ENCODE measurements at regions not wholly inside any gene's neighbourhood (a gene's known extent, or its start where the extent isn't known, plus 50 kb on each side); places are given as distances from the start of the nearest gene placed in this dataset.
A peak's percentile ranks its signal among the peaks of the same experiment; 100 is the strongest.
"Not testable (repeated sequence)": the region's sequence is repeated elsewhere in the genome, so short reads cannot be mapped to it uniquely, and the experiment has no call there.

- no peak for DNase-seq (ENCODE audit: missing footprints)
- ATAC-seq, result no peak
- intact Hi-C loops (cut with DNase I), result no loop called here
Observed at GRCh38 chr17:56727876-56728617, 105.7 kb downstream of the C17orf67 start.

DNA sequence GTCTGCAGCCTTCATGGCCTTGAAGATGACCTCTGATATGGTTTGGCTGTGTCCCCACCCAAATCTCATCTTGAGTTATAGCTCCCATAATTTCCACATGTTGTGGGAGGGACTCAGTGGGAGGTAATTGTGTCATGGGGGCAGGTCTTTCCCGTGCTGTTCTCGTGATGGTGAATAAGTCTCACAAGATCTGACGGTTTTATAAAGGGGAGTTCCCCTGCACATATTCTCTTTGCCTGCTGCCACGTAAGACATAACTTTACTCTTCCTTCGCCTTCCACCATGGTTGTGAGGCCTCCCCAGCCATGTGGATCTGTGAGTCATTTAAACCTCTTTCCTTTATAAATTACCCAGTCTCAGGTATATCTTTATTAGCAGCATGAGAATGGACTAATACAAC lies 102.6 kb downstream of the C17orf67 start:
- DNase-seq (ENCODE audit: missing footprints); ATAC-seq; intact Hi-C loops (cut with DNase I): not testable (repeated sequence)

- intact Hi-C loops (cut with DNase I), result no loop called here
Observed at GRCh38 chr17:56733833-56734232, 99.9 kb downstream of the C17orf67 start.

DNA sequence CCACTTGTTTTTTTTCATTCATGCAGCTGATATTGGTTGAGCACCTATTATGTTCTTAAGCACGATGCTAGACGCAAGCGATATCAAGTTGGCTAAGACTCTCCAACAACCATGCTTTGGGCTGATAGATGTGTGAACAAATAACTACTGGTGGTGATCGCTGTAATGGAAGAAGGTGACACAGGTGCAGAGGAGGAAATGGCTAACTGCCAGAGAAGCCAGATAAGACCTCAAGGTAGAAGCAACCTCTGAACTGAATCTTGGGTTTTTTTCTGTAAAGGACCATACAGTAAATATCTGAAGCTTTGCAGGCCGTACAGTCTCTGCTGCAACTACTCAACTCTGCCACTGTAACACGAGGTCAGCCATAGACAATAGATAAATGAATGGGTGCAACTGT lies 97.9 kb downstream of the C17orf67 start:
- intact Hi-C loops (cut with DNase I), result no loop called here
- no peak for ATAC-seq

More at GRCh38 chr17:56733833-56734232, 99.9 kb downstream of the C17orf67 start:
- DNase-seq (ENCODE audit: missing footprints) (no peak), ATAC-seq (no peak)

DNA sequence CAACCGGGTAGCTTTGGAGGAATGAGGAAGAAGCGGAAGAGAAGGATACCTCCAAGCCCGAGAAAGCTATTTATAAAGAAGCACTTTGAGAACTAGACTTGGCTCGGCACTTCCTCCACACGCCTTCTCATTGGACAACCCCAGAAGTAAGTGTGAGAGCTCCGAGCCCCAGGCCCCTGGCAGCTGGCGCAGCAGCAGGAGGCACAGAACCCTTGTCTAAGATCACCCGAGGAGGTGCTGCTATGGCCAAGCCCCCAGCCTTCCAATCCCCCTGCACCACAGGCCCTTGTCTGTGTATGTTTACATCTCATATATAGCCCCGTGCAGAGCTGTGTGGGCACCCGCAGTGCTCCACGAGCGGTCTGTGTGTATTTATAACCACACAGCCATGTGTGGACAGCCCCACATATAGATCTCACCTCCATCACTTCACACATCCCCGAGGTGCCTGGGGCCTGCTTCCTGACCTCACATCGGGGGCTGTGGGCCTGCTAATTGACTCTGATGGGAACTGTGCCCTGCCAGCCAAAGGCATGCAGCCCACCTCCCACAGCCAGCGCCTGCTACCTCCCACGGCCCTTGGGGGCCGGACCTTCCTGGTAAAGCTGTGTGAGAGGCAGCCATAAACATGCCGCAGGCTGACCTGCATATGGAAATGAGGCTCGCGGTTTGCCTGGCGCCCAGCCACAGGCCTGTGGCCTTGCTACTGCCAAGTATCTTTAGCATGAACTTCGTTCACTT lies 96.1 kb downstream of the C17orf67 start:
- DNase-seq (ENCODE audit: missing footprints) (peak; percentile 63), ATAC-seq (no peak)
- intact Hi-C loops (cut with DNase I), result no loop called here

More for the DNA sequence above, 97.9 kb downstream of the C17orf67 start:
- DNase-seq (ENCODE audit: missing footprints), result no peak

GRCh38 chr17:56739376-56739775 lies 94.3 kb downstream of the C17orf67 start:
- DNase-seq (ENCODE audit: missing footprints), result no peak
- intact Hi-C loops (cut with DNase I), result no loop called here
- no peak for ATAC-seq

DNA sequence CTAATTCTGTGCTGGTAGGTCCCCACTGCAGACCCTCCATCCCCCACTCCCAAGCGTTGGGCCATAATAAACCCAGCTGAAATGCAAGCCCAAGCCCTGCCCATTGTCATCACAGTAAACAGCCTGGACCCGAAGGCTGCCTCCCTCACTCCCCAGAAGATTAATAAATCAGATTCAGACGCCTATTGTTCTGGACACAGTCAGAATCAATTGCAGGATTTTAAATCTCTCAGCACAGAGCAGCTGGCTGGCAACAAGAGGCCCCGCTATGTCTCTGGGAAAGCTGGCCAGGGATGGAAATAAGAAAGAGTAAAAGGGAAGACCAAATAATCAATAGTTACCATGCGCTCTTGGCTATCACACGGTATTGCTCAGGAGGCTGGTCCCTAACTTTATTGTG lies 93.9 kb downstream of the C17orf67 start:
- intact Hi-C loops (cut with DNase I), result no loop called here
- ATAC-seq, result no peak
- DNase-seq (ENCODE audit: missing footprints), result no peak

- DNase-seq (ENCODE audit: missing footprints), result no peak
- intact Hi-C loops (cut with DNase I), result no loop called here
- no peak for ATAC-seq
Observed at GRCh38 chr17:56740481-56740880, 93.2 kb downstream of the C17orf67 start.

All from Right ventricle myocardium inferior (tissue), 1 donor.